ENCODE measurements at regions not wholly inside any gene's neighbourhood (a gene's known extent, or its start where the extent isn't known, plus 50 kb on each side); places are given as distances from the start of the nearest gene placed in this dataset.

- no peaks in the 10 kb centered on the region for H3K9me3 ChIP-seq (ENCODE audit: control insufficient read depth, insufficient read depth, low read depth, low read length)
- H3K4me3 ChIP-seq (ENCODE audit: low read depth, low read length): no peak overlapping the region
- no peaks in the 10 kb centered on the region for H3K36me3 ChIP-seq (ENCODE audit: control insufficient read depth, insufficient read depth, low read length)
- H3K27ac ChIP-seq (ENCODE audit: low read depth, low read length): no peak overlapping the region
- H3K4me1 ChIP-seq (ENCODE audit: control insufficient read depth, insufficient read depth, low read length): no peaks in the 10 kb centered on the region
- no peak overlapping the region for H3K9ac ChIP-seq (ENCODE audit: low read length)
- no peaks in the 10 kb centered on the region for H3K27me3 ChIP-seq (ENCODE audit: control insufficient read depth, insufficient read depth, low read length)
Measured at GRCh38 chr4:66574145-66574978, 904.1 kb upstream of the EPHA5 start.

- no peaks in the 10 kb centered on the region for H3K27me3 ChIP-seq (ENCODE audit: control insufficient read depth, insufficient read depth, low read length)
- no peak overlapping the region for H3K27ac ChIP-seq (ENCODE audit: low read depth, low read length)
- no peaks in the 10 kb centered on the region for H3K9me3 ChIP-seq (ENCODE audit: control insufficient read depth, insufficient read depth, low read depth, low read length)
- H3K9ac ChIP-seq (ENCODE audit: low read length): no peak overlapping the region
- no peaks in the 10 kb centered on the region for H3K4me1 ChIP-seq (ENCODE audit: control insufficient read depth, insufficient read depth, low read length)
- no peak overlapping the region for H3K4me3 ChIP-seq (ENCODE audit: low read depth, low read length)
- H3K36me3 ChIP-seq (ENCODE audit: control insufficient read depth, insufficient read depth, low read length): no peaks in the 10 kb centered on the region
Measured at GRCh38 chr4:66572949-66573348, 902.7 kb upstream of the EPHA5 start.

- H3K9me3 ChIP-seq (ENCODE audit: control insufficient read depth, insufficient read depth, low read depth, low read length): no peaks in the 10 kb centered on the region
- no peaks in the 10 kb centered on the region for H3K36me3 ChIP-seq (ENCODE audit: control insufficient read depth, insufficient read depth, low read length)
- H3K4me1 ChIP-seq (ENCODE audit: control insufficient read depth, insufficient read depth, low read length): no peaks in the 10 kb centered on the region
- no peak overlapping the region for H3K9ac ChIP-seq (ENCODE audit: low read length)
- H3K27ac ChIP-seq (ENCODE audit: low read depth, low read length): no peak overlapping the region
- no peaks in the 10 kb centered on the region for H3K27me3 ChIP-seq (ENCODE audit: control insufficient read depth, insufficient read depth, low read length)
- no peak overlapping the region for H3K4me3 ChIP-seq (ENCODE audit: low read depth, low read length)
Measured at GRCh38 chr4:66571145-66571695, 900.9 kb upstream of the EPHA5 start.

- no peaks in the 10 kb centered on the region for H3K4me1 ChIP-seq (ENCODE audit: control insufficient read depth, insufficient read depth, low read length)
- H3K9me3 ChIP-seq (ENCODE audit: control insufficient read depth, insufficient read depth, low read depth, low read length): no peaks in the 10 kb centered on the region
- H3K27ac ChIP-seq (ENCODE audit: low read depth, low read length): no peak overlapping the region
Measured at GRCh38 chr4:66569228-66569627, 898.9 kb upstream of the EPHA5 start.

GRCh38 chr4:66568431-66568830 is 898.1 kb upstream of the EPHA5 start:
- Histone ChIP-seq H3K4me3 (ENCODE audit: low read depth, low read length) (no peak overlapping the region), H3K27me3 (ENCODE audit: control insufficient read depth, insufficient read depth, low read length) (no peaks in the 10 kb centered on the region), H3K36me3 (ENCODE audit: control insufficient read depth, insufficient read depth, low read length) (no peaks in the 10 kb centered on the region), H3K4me1 (ENCODE audit: control insufficient read depth, insufficient read depth, low read length) (no peaks in the 10 kb centered on the region), H3K9ac (ENCODE audit: low read length) (no peak overlapping the region), H3K9me3 (ENCODE audit: control insufficient read depth, insufficient read depth, low read depth, low read length) (no peaks in the 10 kb centered on the region), H3K27ac (ENCODE audit: low read depth, low read length) (no peak overlapping the region)

More at GRCh38 chr4:66569228-66569627, 898.9 kb upstream of the EPHA5 start:
- no peak overlapping the region for H3K4me3 ChIP-seq (ENCODE audit: low read depth, low read length)
- no peaks in the 10 kb centered on the region for H3K36me3 ChIP-seq (ENCODE audit: control insufficient read depth, insufficient read depth, low read length)
- H3K27me3 ChIP-seq (ENCODE audit: control insufficient read depth, insufficient read depth, low read length): no peaks in the 10 kb centered on the region
- no peak overlapping the region for H3K9ac ChIP-seq (ENCODE audit: low read length)

GRCh38 chr4:66568001-66568400 is 897.7 kb upstream of the EPHA5 start:
- no peak overlapping the region for H3K4me3 ChIP-seq (ENCODE audit: low read depth, low read length)
- no peaks in the 10 kb centered on the region for H3K9me3 ChIP-seq (ENCODE audit: control insufficient read depth, insufficient read depth, low read depth, low read length)
- H3K27ac ChIP-seq (ENCODE audit: low read depth, low read length): no peak overlapping the region
- H3K36me3 ChIP-seq (ENCODE audit: control insufficient read depth, insufficient read depth, low read length): no peaks in the 10 kb centered on the region
- H3K4me1 ChIP-seq (ENCODE audit: control insufficient read depth, insufficient read depth, low read length): no peaks in the 10 kb centered on the region
- H3K9ac ChIP-seq (ENCODE audit: low read length): no peak overlapping the region
- no peaks in the 10 kb centered on the region for H3K27me3 ChIP-seq (ENCODE audit: control insufficient read depth, insufficient read depth, low read length)

- Histone ChIP-seq H3K4me1 (ENCODE audit: control insufficient read depth, insufficient read depth, low read length) (no peaks in the 10 kb centered on the region), H3K36me3 (ENCODE audit: control insufficient read depth, insufficient read depth, low read length) (no peaks in the 10 kb centered on the region)
Measured at GRCh38 chr4:66567551-66567950, 897.3 kb upstream of the EPHA5 start.

GRCh38 chr4:66565801-66566200 is 895.5 kb upstream of the EPHA5 start:
- no peaks in the 10 kb centered on the region for H3K4me1 ChIP-seq (ENCODE audit: control insufficient read depth, insufficient read depth, low read length)
- H3K36me3 ChIP-seq (ENCODE audit: control insufficient read depth, insufficient read depth, low read length): no peaks in the 10 kb centered on the region
- no peak overlapping the region for H3K9ac ChIP-seq (ENCODE audit: low read length)
- no peaks in the 10 kb centered on the region for H3K27me3 ChIP-seq (ENCODE audit: control insufficient read depth, insufficient read depth, low read length)
- no peak overlapping the region for H3K27ac ChIP-seq (ENCODE audit: low read depth, low read length)
- H3K4me3 ChIP-seq (ENCODE audit: low read depth, low read length): no peak overlapping the region
- H3K9me3 ChIP-seq (ENCODE audit: control insufficient read depth, insufficient read depth, low read depth, low read length): no peaks in the 10 kb centered on the region

More at GRCh38 chr4:66567551-66567950, 897.3 kb upstream of the EPHA5 start:
- Histone ChIP-seq H3K4me3 (ENCODE audit: low read depth, low read length) (no peak overlapping the region), H3K9ac (ENCODE audit: low read length) (no peak overlapping the region), H3K27ac (ENCODE audit: low read depth, low read length) (no peak overlapping the region), H3K9me3 (ENCODE audit: control insufficient read depth, insufficient read depth, low read depth, low read length) (no peaks in the 10 kb centered on the region), H3K27me3 (ENCODE audit: control insufficient read depth, insufficient read depth, low read length) (no peaks in the 10 kb centered on the region)

- no peak overlapping the region for H3K4me3 ChIP-seq (ENCODE audit: low read depth, low read length)
- no peak overlapping the region for H3K27ac ChIP-seq (ENCODE audit: low read depth, low read length)
Measured at GRCh38 chr4:66564901-66565651, 894.8 kb upstream of the EPHA5 start.

GRCh38 chr4:66562276-66562806 is 892.1 kb upstream of the EPHA5 start:
- no peaks in the 10 kb centered on the region for H3K27me3 ChIP-seq (ENCODE audit: control insufficient read depth, insufficient read depth, low read length)
- no peaks in the 10 kb centered on the region for H3K36me3 ChIP-seq (ENCODE audit: control insufficient read depth, insufficient read depth, low read length)
- H3K27ac ChIP-seq (ENCODE audit: low read depth, low read length): no peak overlapping the region
- no peaks in the 10 kb centered on the region for H3K9me3 ChIP-seq (ENCODE audit: control insufficient read depth, insufficient read depth, low read depth, low read length)
- no peak overlapping the region for H3K4me3 ChIP-seq (ENCODE audit: low read depth, low read length)
- H3K4me1 ChIP-seq (ENCODE audit: control insufficient read depth, insufficient read depth, low read length): no peaks in the 10 kb centered on the region
- H3K9ac ChIP-seq (ENCODE audit: low read length): no peak overlapping the region

More at GRCh38 chr4:66564901-66565651, 894.8 kb upstream of the EPHA5 start:
- Histone ChIP-seq H3K27me3 (ENCODE audit: control insufficient read depth, insufficient read depth, low read length) (no peaks in the 10 kb centered on the region), H3K4me1 (ENCODE audit: control insufficient read depth, insufficient read depth, low read length) (no peaks in the 10 kb centered on the region), H3K36me3 (ENCODE audit: control insufficient read depth, insufficient read depth, low read length) (no peaks in the 10 kb centered on the region), H3K9me3 (ENCODE audit: control insufficient read depth, insufficient read depth, low read depth, low read length) (no peaks in the 10 kb centered on the region), H3K9ac (ENCODE audit: low read length) (no peak overlapping the region)
